ENCODE measurements at regions not wholly inside any gene's neighbourhood (a gene's known extent, or its start where the extent isn't known, plus 50 kb on each side); places are given as distances from the start of the nearest gene placed in this dataset.

DNA sequence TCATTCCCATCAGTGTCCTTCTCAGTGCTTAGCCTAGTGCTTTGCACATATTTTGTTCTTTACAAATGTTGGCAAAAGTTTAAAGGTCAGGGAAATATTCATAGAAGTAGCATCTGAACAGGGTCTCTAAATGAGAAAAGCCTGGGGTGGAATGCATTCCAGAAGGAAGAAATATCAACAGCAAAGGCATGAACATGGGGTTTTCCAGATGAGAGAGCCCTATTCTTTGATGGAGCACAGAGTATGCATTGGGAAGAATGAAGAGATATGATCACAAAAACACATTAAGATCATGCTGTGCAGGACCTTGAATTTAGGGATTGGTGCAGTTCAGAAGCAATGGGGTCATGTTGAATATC is 140.2 kb downstream of the SNX19 start:
- DNase-seq (ENCODE audit: low spot score) = no peak

GRCh38 chr11:130778026-130778425 is 138.3 kb downstream of the SNX19 start:
- DNase-seq (ENCODE audit: low spot score) = no peak

GRCh38 chr11:130778705-130779104 is 137.6 kb downstream of the SNX19 start:
- no peak for DNase-seq (ENCODE audit: low spot score)

DNA sequence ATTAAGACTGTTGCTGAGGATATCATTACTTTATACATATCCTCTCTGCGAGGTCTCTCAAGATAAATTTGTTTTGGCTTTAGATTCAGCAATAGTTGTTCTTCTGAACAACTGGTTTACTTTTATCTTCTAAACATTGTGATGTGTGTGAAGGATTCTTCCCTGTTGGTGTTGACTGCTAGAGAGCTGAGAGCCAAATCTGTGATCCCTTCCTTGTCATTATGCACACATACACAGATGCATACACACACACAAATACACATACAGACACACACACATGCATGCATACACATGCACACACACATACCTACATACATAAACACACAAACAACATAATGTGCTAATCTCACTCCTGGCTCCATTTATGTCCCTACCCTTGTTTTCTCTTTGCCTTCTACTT is 137.0 kb downstream of the SNX19 start:
- no peak for DNase-seq (ENCODE audit: low spot score)

- no peak for DNase-seq (ENCODE audit: low spot score)
These were observed 136.3 kb downstream of the SNX19 start for GRCh38 chr11:130779943-130780342.

- no peak for DNase-seq (ENCODE audit: low spot score)
These were observed 135.8 kb downstream of the SNX19 start for GRCh38 chr11:130780437-130780836.

DNA sequence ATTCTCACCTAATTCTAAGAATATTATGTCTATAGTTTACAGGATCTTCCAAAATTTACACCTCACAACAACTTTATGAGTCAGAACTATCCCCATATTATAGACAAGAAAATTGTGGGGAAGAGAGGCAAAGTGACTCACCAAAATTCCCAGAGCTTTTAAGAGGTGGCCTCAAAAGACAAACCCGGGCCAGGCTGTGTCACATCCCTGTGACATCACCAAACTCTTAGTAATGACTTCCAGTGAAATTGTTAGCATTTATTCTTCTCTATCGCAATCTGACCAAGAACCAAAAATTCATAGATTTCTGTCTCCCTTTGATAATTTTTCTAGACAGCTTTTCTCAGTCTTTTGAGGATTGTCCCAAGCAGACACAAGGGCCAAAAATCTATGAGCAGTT is 134.3 kb downstream of the SNX19 start:
- DNase-seq (ENCODE audit: low spot score) = peak; percentile 57

DNA sequence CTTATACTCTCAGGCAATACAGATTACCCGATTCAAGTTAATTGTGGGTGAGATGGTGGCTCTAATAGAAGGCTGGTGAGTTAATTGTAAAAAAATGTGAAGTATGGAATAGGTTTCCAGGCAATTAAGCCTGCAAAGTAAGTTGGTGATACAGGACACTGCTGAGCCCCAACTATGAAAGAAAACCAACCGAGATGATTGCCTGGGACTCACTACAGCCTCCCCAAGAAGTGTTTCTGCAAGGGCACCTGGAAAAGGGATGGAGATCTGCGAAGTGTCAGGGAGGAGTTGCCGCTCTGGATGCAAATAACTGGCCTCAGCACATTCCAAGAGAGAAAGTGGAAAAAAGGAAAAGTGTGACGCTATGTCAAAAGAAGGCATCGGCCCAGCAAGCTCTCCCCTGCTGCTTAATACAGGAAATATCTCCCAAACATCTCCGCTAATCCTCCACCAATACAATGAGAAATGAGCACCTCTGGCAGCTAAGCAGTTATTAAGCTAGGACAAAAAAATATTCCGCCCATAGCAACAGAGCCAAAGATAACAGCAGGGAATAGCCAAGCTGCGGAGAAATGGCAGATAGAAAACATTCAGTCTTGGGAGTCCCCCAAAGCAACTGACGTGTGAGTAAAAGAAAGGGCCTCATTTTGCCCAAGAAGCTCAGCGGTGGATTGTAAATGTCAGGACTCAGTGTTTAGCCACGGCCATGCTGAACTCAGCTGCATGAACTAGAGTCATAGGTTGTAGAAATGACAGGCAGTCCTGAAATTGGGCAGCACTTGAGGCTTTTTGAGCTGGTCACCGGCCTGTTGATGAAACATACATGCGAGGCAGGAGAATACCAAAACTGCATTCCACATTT is 133.7 kb downstream of the SNX19 start:
- no peak for DNase-seq (ENCODE audit: low spot score)

- no peak for DNase-seq (ENCODE audit: low spot score)
These were observed 133.0 kb downstream of the SNX19 start for GRCh38 chr11:130783323-130783722.

- no peak for DNase-seq (ENCODE audit: low spot score)
These were observed 130.7 kb downstream of the SNX19 start for GRCh38 chr11:130785380-130786116.

DNA sequence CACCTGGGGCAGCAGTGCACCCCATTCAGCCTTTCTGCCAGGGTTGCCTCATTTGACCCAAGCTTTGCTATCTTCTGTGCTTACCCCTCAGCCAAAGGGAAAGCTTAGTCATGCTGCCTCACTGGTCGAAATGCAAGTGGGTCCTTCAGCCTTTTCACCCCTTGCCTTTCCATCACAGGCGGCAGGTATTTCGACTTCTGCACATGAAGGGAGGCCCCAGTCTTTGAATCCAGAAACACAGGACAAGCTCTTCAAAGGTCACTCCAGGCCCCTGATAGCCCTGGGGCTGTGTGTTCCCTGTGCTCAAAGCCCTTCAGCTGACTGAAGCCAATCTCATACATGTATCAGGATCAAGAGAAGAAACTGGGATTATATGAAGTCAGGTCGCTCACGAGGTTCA is 129.7 kb downstream of the SNX19 start:
- DNase-seq (ENCODE audit: low spot score) = no peak

DNA sequence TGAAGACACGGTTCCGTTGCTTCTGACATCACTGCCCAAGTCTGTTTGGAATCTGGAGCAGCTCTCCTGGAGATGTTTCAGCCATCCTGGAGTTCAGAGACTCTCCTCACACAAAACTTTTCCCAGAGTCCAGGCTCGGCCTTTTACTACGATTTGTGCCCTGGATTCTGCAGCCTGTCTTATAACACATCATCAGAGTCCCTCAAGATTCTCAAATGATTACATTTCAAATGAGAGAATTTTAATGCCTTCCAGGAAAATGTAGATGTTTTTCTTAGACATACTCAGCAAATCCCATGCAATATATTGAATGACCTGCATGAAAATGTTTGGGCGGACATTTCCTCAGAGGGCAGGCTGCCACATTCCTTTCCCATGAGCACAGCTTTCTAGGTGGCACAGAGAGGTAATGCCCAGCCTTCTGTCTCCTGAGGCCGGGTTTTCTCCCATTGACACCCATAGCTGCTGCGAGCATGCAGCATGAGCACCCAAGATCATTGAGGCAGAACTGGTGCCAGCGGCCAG is 129.1 kb downstream of the SNX19 start:
- DNase-seq (ENCODE audit: low spot score) = peak; percentile 9

DNA sequence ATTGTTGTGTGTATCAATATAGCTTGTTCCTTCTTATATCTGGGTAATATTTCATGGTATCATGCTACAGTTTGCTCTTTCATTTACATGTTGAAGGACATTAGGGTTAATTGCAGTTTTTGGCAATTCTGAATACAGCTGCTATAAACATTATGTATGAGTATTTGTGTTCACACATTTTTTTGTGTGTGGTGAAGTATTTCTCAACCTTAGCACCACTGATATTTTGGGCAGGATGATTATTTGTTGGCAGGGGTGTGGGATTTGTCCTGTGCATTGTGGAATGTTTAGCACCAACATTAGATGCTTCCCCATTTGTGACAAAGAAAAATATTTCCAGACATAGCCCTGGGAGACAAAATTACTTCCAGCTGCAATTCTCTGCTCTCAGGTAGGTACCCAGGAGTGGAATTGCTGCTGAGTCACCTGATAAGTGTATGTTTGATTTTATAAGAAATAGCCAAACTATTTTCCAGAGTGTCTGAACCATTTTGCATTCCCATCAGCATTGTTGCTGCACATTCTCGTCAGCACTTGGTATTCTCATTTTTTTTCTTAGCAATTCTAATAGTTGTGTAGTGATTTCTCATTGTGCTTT is 128.2 kb downstream of the SNX19 start:
- no peak for DNase-seq (ENCODE audit: low spot score)

DNA sequence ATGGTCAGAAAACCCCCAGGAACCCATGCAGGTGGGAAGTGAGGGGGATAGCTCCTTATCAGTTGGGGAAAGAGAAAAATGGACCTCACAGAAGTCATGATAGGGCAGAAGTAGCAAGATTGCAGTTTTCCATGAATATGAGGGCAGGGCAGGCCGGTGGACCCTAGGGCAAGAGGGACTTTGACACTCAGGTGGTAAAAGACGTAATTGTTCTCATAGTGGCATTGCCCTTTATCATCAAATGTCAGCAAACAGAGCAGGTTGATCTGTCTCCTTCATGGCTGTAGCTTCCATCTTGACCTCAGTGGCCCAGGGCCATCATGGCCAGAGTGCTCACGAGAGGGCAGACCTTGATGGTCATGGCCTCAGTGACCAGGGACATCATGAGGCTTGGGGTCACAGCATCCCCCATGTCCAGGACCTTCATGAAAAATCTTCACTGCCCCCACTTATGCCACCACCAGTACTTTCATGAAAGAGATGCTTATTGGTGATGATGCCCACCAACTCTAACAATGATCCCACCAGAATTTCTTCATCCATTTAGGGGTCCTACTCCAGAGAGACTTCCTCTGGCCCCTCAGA is 127.1 kb downstream of the SNX19 start:
- DNase-seq (ENCODE audit: low spot score) = no peak

DNA sequence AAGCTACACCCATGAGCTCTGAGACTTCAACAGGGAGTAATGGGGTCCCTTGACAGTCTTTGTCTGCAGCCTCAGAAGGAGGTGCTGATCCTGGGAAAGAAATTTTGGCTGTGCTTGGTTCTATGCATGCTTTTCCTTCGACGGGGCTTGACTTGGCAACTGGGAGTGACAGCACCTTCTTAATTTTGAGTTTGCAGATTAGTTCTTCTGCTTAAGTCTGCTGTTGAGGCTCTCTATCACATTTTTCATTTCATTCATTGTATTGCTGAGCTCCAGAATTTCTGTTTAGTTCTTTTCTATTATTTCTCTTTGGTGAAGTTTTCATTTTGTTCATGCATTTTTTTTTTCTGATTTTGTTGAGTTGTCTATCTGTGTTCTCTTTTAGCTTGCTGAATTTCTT is 125.6 kb downstream of the SNX19 start:
- no peak for DNase-seq (ENCODE audit: low spot score)

GRCh38 chr11:130792772-130793171 is 123.5 kb downstream of the SNX19 start:
- no peak for DNase-seq (ENCODE audit: low spot score)

DNA sequence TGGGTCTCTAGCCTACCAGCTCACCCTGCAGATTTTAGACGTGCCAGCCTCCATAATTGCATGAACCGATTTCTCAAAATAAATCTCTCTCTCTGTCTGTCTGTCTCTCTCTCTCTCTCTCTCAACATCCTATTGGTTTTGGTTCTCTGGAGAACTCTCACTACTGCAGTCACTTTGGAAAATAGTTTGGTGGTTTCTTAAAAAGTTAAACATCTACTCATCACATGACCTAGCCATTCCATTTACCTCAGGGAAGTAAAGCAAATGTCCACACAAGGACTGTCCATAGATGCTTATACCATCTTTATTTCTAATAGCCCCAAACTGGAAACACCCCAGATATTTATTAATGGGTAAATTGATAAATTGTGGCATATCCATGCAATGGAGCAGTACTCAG is 119.5 kb downstream of the SNX19 start:
- DNase-seq (ENCODE audit: low spot score) = no peak

GRCh38 chr11:130798280-130798679 is 118.0 kb downstream of the SNX19 start:
- peak; percentile 60 for DNase-seq (ENCODE audit: low spot score)

GRCh38 chr11:130798801-130799200 is 117.5 kb downstream of the SNX19 start:
- DNase-seq (ENCODE audit: low spot score) = no peak

GRCh38 chr11:130801333-130802122 is 114.8 kb downstream of the SNX19 start:
- DNase-seq (ENCODE audit: low spot score) = no peak

- no peak for DNase-seq (ENCODE audit: low spot score)
These were observed 113.7 kb downstream of the SNX19 start for GRCh38 chr11:130802567-130802966.

Data from SW480 (cell line).